ENCODE measurements at regions not wholly inside any gene's neighbourhood (a gene's known extent, or its start where the extent isn't known, plus 50 kb on each side); places are given as distances from the start of the nearest gene placed in this dataset.

DNA sequence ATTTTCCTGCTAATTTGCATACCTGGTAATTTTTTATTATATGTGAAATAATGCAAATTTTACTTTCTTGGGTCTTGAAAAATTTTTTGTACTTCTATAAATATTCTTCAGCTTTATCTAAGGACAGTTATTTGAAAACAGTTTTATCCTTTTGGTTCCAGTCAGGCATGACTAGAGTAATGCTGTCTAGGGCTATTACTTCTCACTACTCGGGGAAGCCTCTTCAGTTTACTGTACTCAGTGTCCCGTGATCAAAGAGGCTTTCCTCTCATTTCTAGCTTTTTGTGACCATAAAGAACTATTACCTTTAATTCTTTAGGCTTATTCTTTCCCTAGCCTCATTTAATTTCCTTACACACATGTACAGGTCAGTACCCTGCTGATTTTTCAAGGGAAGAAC lies 153.8 kb upstream of the HDAC9 start:
- peaks cover 0 to 5% of the 10 kb centered on the region in 2 donors for H3K27me3 Mint-ChIP-seq
- DNase-seq (no peak), ATAC-seq (replicated peaks in 1 of 4) (no peak)
- ChIA-PET POLR2A (no interaction called here), CTCF (interaction anchor here in 1 of 2 donors (1.7 to 1.9 kb wide), 2 partner anchors 8 to 635 kb away, joined by 4 to 5 read pairs; no protein-coding TSS in a partner anchor)
- Histone ChIP-seq H3K4me1 (ENCODE audit: control insufficient read depth in 1 of 2, extremely low read depth in 1 of 2, insufficient read depth in 2 of 2, low read length in 2 of 2) (no peaks in the 10 kb centered on the region), H3K4me3 (ENCODE audit: control insufficient read depth in 1 of 2, extremely low read depth in 1 of 2, low read length in 1 of 2) (no peak overlapping the region), H3K27me3 (replicated peaks in 1 of 2; ENCODE audit: control insufficient read depth in 2 of 2, extremely low read depth in 1 of 2, insufficient read depth in 2 of 2, low read length in 1 of 2) (no peaks in the 10 kb centered on the region), H3K9me3 (no peaks in the 10 kb centered on the region), H3K36me3 (ENCODE audit: control insufficient read depth in 2 of 2, extremely low read depth in 1 of 2, insufficient read depth in 1 of 2, low read length in 1 of 2) (no peaks in the 10 kb centered on the region), H3K27ac (ENCODE audit: low read length) (no peak overlapping the region)
- WGBS (ENCODE audit: insufficient coverage) = 83% methylated on average over 1 of the region's 2 CpGs
- H3K4me3 Mint-ChIP-seq = no peak overlapping the region
- H3K9me3 Mint-ChIP-seq = peaks cover 3 to 11% (median 4%) of the 10 kb centered on the region in 3 donors
- H3K36me3 Mint-ChIP-seq = peaks cover 3% of the 10 kb centered on the region
- H3K4me1 Mint-ChIP-seq = peaks cover 0 to 3% (median 0%) of the 10 kb centered on the region in 3 donors
- no peak overlapping the region for H3K27ac Mint-ChIP-seq

- H3K27me3 Mint-ChIP-seq = peaks cover 0 to 3% of the 10 kb centered on the region in 2 donors
- peaks cover 0 to 3% (median 0%) of the 10 kb centered on the region in 3 donors for H3K4me1 Mint-ChIP-seq
- DNase-seq (no peak), ATAC-seq (replicated peaks in 1 of 4) (no peak)
- H3K36me3 ChIP-seq (ENCODE audit: control insufficient read depth in 2 of 2, extremely low read depth in 1 of 2, insufficient read depth in 1 of 2, low read length in 1 of 2) = no peaks in the 10 kb centered on the region
- no peaks in the 10 kb centered on the region for H3K27me3 ChIP-seq (replicated peaks in 1 of 2; ENCODE audit: control insufficient read depth in 2 of 2, extremely low read depth in 1 of 2, insufficient read depth in 2 of 2, low read length in 1 of 2)
- no peak overlapping the region for H3K4me3 ChIP-seq (ENCODE audit: control insufficient read depth in 1 of 2, extremely low read depth in 1 of 2, low read length in 1 of 2)
- H3K27ac ChIP-seq (ENCODE audit: low read length) = no peak overlapping the region
- H3K9me3 Mint-ChIP-seq = peaks cover 3 to 11% (median 4%) of the 10 kb centered on the region in 3 donors
- H3K36me3 Mint-ChIP-seq = peaks cover 3% of the 10 kb centered on the region
- POLR2A ChIA-PET = no interaction called here
- H3K4me3 Mint-ChIP-seq = no peak overlapping the region
- CTCF ChIA-PET = interaction anchor here (0.6 to 1.9 kb wide), 4 partner anchors 10 to 1258 kb away, joined by 3 to 5 read pairs (median 4); no protein-coding TSS in a partner anchor
- H3K9me3 ChIP-seq = no peaks in the 10 kb centered on the region
- H3K4me1 ChIP-seq (ENCODE audit: control insufficient read depth in 1 of 2, extremely low read depth in 1 of 2, insufficient read depth in 2 of 2, low read length in 2 of 2) = no peaks in the 10 kb centered on the region
- H3K27ac Mint-ChIP-seq = no peak overlapping the region
- WGBS (ENCODE audit: insufficient coverage) = no CpG with 5 or more reads among the region's 2 CpGs
Measured at GRCh38 chr7:18343047-18343446, 152.5 kb upstream of the HDAC9 start.

DNA sequence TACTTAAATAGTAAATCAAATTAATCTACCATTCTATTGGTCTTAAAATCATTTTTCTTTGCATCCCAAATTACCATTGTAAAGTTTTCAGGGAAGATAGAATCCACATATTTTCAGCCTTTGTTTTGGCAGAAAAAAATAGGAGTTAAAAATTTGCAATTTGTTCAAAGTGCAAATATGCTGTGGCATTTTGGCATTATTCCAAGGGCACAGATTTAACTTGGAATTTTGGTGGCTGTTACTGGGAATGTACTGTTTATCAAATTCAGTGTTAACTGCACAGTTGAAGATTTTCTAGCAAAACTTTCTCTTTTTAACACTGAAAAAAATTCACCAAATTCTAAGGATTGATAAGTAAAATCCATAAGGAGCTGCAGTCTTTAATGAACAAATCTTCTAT lies 151.0 kb upstream of the HDAC9 start:
- Mint-ChIP-seq H3K27ac (no peak overlapping the region), H3K27me3 (peaks cover 0 to 3% of the 10 kb centered on the region in 2 donors), H3K9me3 (peaks cover 3 to 11% (median 4%) of the 10 kb centered on the region in 3 donors), H3K36me3 (peaks cover 3% of the 10 kb centered on the region), H3K4me1 (no peaks in the 10 kb centered on the region), H3K4me3 (no peak overlapping the region)
- no peak for ATAC-seq (replicated peaks in 1 of 4)
- no peaks in the 10 kb centered on the region for H3K36me3 ChIP-seq (ENCODE audit: control insufficient read depth in 2 of 2, extremely low read depth in 1 of 2, insufficient read depth in 1 of 2, low read length in 1 of 2)
- H3K9me3 ChIP-seq = no peaks in the 10 kb centered on the region
- POLR2A ChIA-PET = no interaction called here
- H3K27me3 ChIP-seq (replicated peaks in 1 of 2; ENCODE audit: control insufficient read depth in 2 of 2, extremely low read depth in 1 of 2, insufficient read depth in 2 of 2, low read length in 1 of 2) = no peaks in the 10 kb centered on the region
- no peaks in the 10 kb centered on the region for H3K4me1 ChIP-seq (ENCODE audit: control insufficient read depth in 1 of 2, extremely low read depth in 1 of 2, insufficient read depth in 2 of 2, low read length in 2 of 2)
- no peak overlapping the region for H3K4me3 ChIP-seq (ENCODE audit: control insufficient read depth in 1 of 2, extremely low read depth in 1 of 2, low read length in 1 of 2)
- CTCF ChIA-PET = interaction anchor here (0.9 to 2.4 kb wide), 6 partner anchors 20 to 574 kb away, joined by 3 to 11 read pairs (median 6); no protein-coding TSS in a partner anchor
- H3K27ac ChIP-seq (ENCODE audit: low read length) = no peak overlapping the region
- DNase-seq = no peak

DNA sequence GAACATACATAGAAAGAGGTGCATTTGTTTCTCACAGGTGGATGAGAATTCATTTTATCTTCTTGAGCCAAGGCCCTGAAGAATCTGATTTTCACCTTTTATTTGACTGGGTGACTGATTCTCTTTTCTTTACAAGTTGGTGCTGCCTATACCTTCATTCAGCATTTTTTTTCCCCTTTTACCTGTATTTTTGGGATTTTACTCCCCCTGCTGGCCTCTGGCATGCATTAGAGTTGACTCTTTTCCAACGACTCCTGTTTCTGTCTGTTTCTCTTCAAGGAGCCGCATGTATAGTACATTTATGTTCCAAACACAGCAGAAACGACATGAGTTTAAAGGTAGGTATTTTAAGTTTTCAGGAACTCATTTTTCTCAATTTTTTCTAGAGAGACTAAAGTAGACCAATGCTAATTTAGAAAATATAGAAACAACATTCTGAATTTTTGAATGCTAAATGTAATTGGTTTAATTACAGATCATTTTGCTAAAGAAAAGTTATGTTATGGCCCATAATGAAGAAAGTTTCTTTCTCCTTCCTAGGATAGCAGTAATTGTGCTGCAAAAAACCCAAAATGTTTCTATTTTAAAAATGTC lies 149.8 kb upstream of the HDAC9 start:
- H3K4me3 ChIP-seq (ENCODE audit: control insufficient read depth in 1 of 2, extremely low read depth in 1 of 2, low read length in 1 of 2) = no peak overlapping the region
- POLR2A ChIA-PET = no interaction called here
- CTCF ChIA-PET = interaction anchor here (0.7 to 2.4 kb wide), 9 partner anchors 9 to 1283 kb away, joined by 3 to 11 read pairs (median 5); no protein-coding TSS in a partner anchor
- no peaks in the 10 kb centered on the region for H3K27me3 ChIP-seq (replicated peaks in 1 of 2; ENCODE audit: control insufficient read depth in 2 of 2, extremely low read depth in 1 of 2, insufficient read depth in 2 of 2, low read length in 1 of 2)
- no peak overlapping the region for H3K27ac ChIP-seq (ENCODE audit: low read length)
- Mint-ChIP-seq H3K9me3 (peaks cover 3 to 6% (median 4%) of the 10 kb centered on the region in 3 donors), H3K4me1 (no peaks in the 10 kb centered on the region), H3K27me3 (peaks cover 0 to 7% of the 10 kb centered on the region in 2 donors), H3K36me3 (peaks cover 3% of the 10 kb centered on the region), H3K27ac (no peak overlapping the region), H3K4me3 (no peak overlapping the region)
- no peaks in the 10 kb centered on the region for H3K9me3 ChIP-seq
- no peaks in the 10 kb centered on the region for H3K36me3 ChIP-seq (ENCODE audit: control insufficient read depth in 2 of 2, extremely low read depth in 1 of 2, insufficient read depth in 1 of 2, low read length in 1 of 2)
- peak in 15 of 35 experiments; percentile 1 to 59 (median 7) for DNase-seq
- ATAC-seq (replicated peaks in 1 of 4) = no peak
- H3K4me1 ChIP-seq (ENCODE audit: control insufficient read depth in 1 of 2, extremely low read depth in 1 of 2, insufficient read depth in 2 of 2, low read length in 2 of 2) = no peaks in the 10 kb centered on the region
- WGBS (ENCODE audit: insufficient coverage) = no CpG with 5 or more reads among the region's 3 CpGs

DNA sequence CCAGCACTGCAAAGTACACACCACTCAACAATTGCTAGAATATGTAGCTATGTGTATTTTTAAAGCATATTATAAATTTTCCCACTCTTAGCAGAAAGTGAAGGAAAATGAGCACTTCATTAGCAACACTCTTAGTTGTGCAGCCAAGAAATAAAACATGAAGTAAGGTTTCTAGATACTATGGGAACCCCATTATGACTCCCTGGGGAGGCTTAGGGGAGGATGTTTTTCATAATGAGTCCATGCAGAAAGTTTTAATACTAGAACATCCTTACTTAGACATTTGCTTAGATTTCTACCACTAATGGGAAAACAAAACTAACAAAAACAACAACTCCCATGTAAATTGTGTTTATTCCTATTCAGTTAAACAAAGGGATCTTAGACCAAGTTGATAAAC lies 148.4 kb upstream of the HDAC9 start:
- Histone ChIP-seq H3K9me3 (no peaks in the 10 kb centered on the region), H3K36me3 (ENCODE audit: control insufficient read depth in 2 of 2, extremely low read depth in 1 of 2, insufficient read depth in 1 of 2, low read length in 1 of 2) (no peaks in the 10 kb centered on the region), H3K4me3 (ENCODE audit: control insufficient read depth in 1 of 2, extremely low read depth in 1 of 2, low read length in 1 of 2) (no peak overlapping the region), H3K4me1 (ENCODE audit: control insufficient read depth in 1 of 2, extremely low read depth in 1 of 2, insufficient read depth in 2 of 2, low read length in 2 of 2) (no peaks in the 10 kb centered on the region), H3K27ac (ENCODE audit: low read length) (no peak overlapping the region), H3K27me3 (replicated peaks in 1 of 2; ENCODE audit: control insufficient read depth in 2 of 2, extremely low read depth in 1 of 2, insufficient read depth in 2 of 2, low read length in 1 of 2) (no peaks in the 10 kb centered on the region)
- ChIA-PET CTCF (interaction anchor here in 1 of 2 donors (0.6 kb wide), 1 partner anchor 253 kb away, joined by 3 read pairs; no protein-coding TSS in a partner anchor), POLR2A (no interaction called here)
- H3K4me1 Mint-ChIP-seq = no peaks in the 10 kb centered on the region
- peaks cover 0 to 7% of the 10 kb centered on the region in 2 donors for H3K27me3 Mint-ChIP-seq
- no peak overlapping the region for H3K4me3 Mint-ChIP-seq
- H3K27ac Mint-ChIP-seq = no peak overlapping the region
- no peaks in the 10 kb centered on the region for H3K36me3 Mint-ChIP-seq
- H3K9me3 Mint-ChIP-seq = no peaks in the 10 kb centered on the region
- ATAC-seq (replicated peaks in 1 of 4) (no peak), DNase-seq (no peak)

DNA sequence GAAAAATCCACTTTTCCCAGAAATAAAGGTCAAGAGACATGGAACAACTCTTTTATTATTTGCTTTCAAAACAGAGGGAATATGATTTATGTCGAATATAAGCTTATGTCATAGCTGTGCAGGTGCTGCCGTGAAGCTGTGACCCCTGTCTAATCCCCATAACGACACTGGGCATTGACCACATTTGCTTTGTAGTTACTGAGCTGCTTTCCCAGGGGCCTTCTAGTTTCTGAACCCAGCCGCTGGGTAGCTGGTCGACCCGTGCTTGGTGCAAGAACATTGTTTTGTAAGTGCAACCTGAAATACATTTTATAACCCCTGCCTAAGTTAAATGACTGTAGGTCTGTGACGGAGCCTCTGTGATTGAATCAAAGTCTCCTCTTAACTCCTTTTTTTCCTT lies 144.9 kb upstream of the HDAC9 start:
- Mint-ChIP-seq H3K4me3 (no peak overlapping the region), H3K27me3 (peaks cover 0 to 4% of the 10 kb centered on the region in 2 donors), H3K36me3 (no peaks in the 10 kb centered on the region), H3K27ac (no peak overlapping the region), H3K9me3 (no peaks in the 10 kb centered on the region), H3K4me1 (peaks cover 0 to 2% (median 0%) of the 10 kb centered on the region in 3 donors)
- ATAC-seq (replicated peaks in 1 of 4) (no peak), DNase-seq (no peak)
- H3K4me3 ChIP-seq (ENCODE audit: control insufficient read depth in 1 of 2, extremely low read depth in 1 of 2, low read length in 1 of 2) = no peak overlapping the region
- no peak overlapping the region for H3K27ac ChIP-seq (ENCODE audit: low read length)
- no peaks in the 10 kb centered on the region for H3K9me3 ChIP-seq
- H3K36me3 ChIP-seq (ENCODE audit: control insufficient read depth in 2 of 2, extremely low read depth in 1 of 2, insufficient read depth in 1 of 2, low read length in 1 of 2) = no peaks in the 10 kb centered on the region
- CTCF ChIA-PET = interaction anchor here (0.6 kb wide), 2 partner anchors 320 to 1408 kb away, joined by 3 read pairs; no protein-coding TSS in a partner anchor
- H3K4me1 ChIP-seq (ENCODE audit: control insufficient read depth in 1 of 2, extremely low read depth in 1 of 2, insufficient read depth in 2 of 2, low read length in 2 of 2) = no peaks in the 10 kb centered on the region
- POLR2A ChIA-PET = no interaction called here
- H3K27me3 ChIP-seq (replicated peaks in 1 of 2; ENCODE audit: control insufficient read depth in 2 of 2, extremely low read depth in 1 of 2, insufficient read depth in 2 of 2, low read length in 1 of 2) = no peaks in the 10 kb centered on the region
- WGBS (ENCODE audit: insufficient coverage) = 85% methylated on average over 3 of the region's 7 CpGs
